ENCODE measurements at regions not wholly inside any gene's neighbourhood (a gene's known extent, or its start where the extent isn't known, plus 50 kb on each side); places are given as distances from the start of the nearest gene placed in this dataset.

DNA sequence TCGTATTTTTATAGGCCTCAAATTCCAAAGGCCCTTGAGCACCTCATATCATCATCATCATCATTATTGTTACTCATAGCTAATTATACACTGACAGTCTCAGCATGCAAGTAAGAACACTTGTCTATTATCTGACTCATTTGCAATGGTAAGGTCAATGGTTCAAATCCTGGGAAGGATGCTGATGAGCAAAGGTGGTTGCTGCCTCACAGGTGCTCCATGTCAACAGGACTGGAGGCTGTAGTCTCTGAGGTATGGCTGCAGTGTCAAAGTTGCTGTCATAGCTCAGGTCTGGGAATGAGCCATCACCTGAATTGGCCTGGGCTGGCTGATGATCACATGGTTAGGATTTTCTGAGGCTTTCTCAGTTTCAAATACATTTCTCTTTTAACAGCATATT is 379.3 kb downstream of the BCL11A start:
- Histone ChIP-seq H3K4me3 (no peak overlapping the region), H3K9me3 (no peaks in the 10 kb centered on the region), H3K4me1 (ENCODE audit: low read depth) (no peaks in the 10 kb centered on the region), H3K36me3 (ENCODE audit: low read depth) (no peaks in the 10 kb centered on the region)
- DNase-seq, result no peak
- no peak for ATAC-seq
- intact Hi-C loops (cut with DNase I, micrococcal nuclease), result no loop called here
- TF ChIP-seq, protein P1, sequence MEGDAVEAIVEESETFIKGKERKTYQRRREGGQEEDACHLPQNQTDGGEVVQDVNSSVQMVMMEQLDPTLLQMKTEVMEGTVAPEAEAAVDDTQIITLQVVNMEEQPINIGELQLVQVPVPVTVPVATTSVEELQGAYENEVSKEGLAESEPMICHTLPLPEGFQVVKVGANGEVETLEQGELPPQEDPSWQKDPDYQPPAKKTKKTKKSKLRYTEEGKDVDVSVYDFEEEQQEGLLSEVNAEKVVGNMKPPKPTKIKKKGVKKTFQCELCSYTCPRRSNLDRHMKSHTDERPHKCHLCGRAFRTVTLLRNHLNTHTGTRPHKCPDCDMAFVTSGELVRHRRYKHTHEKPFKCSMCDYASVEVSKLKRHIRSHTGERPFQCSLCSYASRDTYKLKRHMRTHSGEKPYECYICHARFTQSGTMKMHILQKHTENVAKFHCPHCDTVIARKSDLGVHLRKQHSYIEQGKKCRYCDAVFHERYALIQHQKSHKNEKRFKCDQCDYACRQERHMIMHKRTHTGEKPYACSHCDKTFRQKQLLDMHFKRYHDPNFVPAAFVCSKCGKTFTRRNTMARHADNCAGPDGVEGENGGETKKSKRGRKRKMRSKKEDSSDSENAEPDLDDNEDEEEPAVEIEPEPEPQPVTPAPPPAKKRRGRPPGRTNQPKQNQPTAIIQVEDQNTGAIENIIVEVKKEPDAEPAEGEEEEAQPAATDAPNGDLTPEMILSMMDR (IDR thresholded peaks at IDR 0.05), result no peak

GRCh38 chr2:60172801-60173200 is 380.7 kb downstream of the BCL11A start:
- no peak for DNase-seq
- TF ChIP-seq, protein P1 (IDR thresholded peaks at IDR 0.05), result no peak
- intact Hi-C loops (cut with DNase I, micrococcal nuclease), result no loop called here
- Histone ChIP-seq H3K36me3 (ENCODE audit: low read depth) (no peaks in the 10 kb centered on the region), H3K4me3 (no peak overlapping the region), H3K4me1 (ENCODE audit: low read depth) (no peaks in the 10 kb centered on the region), H3K9me3 (no peaks in the 10 kb centered on the region)
- ATAC-seq, result no peak

- intact Hi-C loops (cut with DNase I, micrococcal nuclease), result no loop called here
Observed at GRCh38 chr2:60170272-60170671, 383.2 kb downstream of the BCL11A start.

GRCh38 chr2:60168247-60168646 is 385.2 kb downstream of the BCL11A start:
- Histone ChIP-seq H3K36me3 (ENCODE audit: low read depth) (no peaks in the 10 kb centered on the region), H3K4me1 (ENCODE audit: low read depth) (no peaks in the 10 kb centered on the region), H3K4me3 (no peak overlapping the region), H3K9me3 (no peaks in the 10 kb centered on the region)
- intact Hi-C loops (cut with DNase I, micrococcal nuclease), result no loop called here
- DNase-seq (no peak), ATAC-seq (no peak)
- TF ChIP-seq, protein P1 (IDR thresholded peaks at IDR 0.05), result no peak

More at GRCh38 chr2:60170272-60170671, 383.2 kb downstream of the BCL11A start:
- TF ChIP-seq, protein P1 (IDR thresholded peaks at IDR 0.05), result no peak
- no peaks in the 10 kb centered on the region for H3K9me3 ChIP-seq
- H3K36me3 ChIP-seq (ENCODE audit: low read depth), result no peaks in the 10 kb centered on the region
- DNase-seq, result no peak
- no peaks in the 10 kb centered on the region for H3K4me1 ChIP-seq (ENCODE audit: low read depth)
- ATAC-seq, result no peak
- no peak overlapping the region for H3K4me3 ChIP-seq

GRCh38 chr2:60167089-60167488 is 386.4 kb downstream of the BCL11A start:
- no peaks in the 10 kb centered on the region for H3K36me3 ChIP-seq (ENCODE audit: low read depth)
- no peak for ATAC-seq
- TF ChIP-seq, protein P1 (IDR thresholded peaks at IDR 0.05), result no peak
- H3K9me3 ChIP-seq, result no peaks in the 10 kb centered on the region
- H3K4me3 ChIP-seq, result no peak overlapping the region
- no peak for DNase-seq
- intact Hi-C loops (cut with DNase I, micrococcal nuclease), result no loop called here
- no peaks in the 10 kb centered on the region for H3K4me1 ChIP-seq (ENCODE audit: low read depth)

GRCh38 chr2:60163691-60164090 is 389.8 kb downstream of the BCL11A start:
- no peak for ATAC-seq

More at GRCh38 chr2:60163691-60164090, 389.8 kb downstream of the BCL11A start:
- no peaks in the 10 kb centered on the region for H3K4me1 ChIP-seq (ENCODE audit: low read depth)
- TF ChIP-seq, protein P1 (IDR thresholded peaks at IDR 0.05), result no peak
- H3K9me3 ChIP-seq, result no peaks in the 10 kb centered on the region
- no peaks in the 10 kb centered on the region for H3K36me3 ChIP-seq (ENCODE audit: low read depth)
- intact Hi-C loops (cut with DNase I, micrococcal nuclease), result no loop called here
- DNase-seq, result no peak
- H3K4me3 ChIP-seq, result no peak overlapping the region
